ENCODE measurements at regions not wholly inside any gene's neighbourhood (a gene's known extent, or its start where the extent isn't known, plus 50 kb on each side); places are given as distances from the start of the nearest gene placed in this dataset.

GRCh38 chr12:41866878-41867430, 277.7 kb downstream of the GXYLT1 start:
- H3K27ac Mint-ChIP-seq: no peak overlapping the region
- no peak for ATAC-seq (ENCODE audit: low read depth)

GRCh38 chr12:41856228-41856627, 288.4 kb downstream of the GXYLT1 start:
- H3K36me3 Mint-ChIP-seq: no peaks in the 10 kb centered on the region
- no peaks in the 10 kb centered on the region for H3K27me3 Mint-ChIP-seq
- no peak for ATAC-seq (ENCODE audit: low read depth)
- no peaks in the 10 kb centered on the region for H3K9me3 Mint-ChIP-seq
- DNase-seq (ENCODE audit: low spot score in 2 of 2): no peak
- no peak overlapping the region for H3K27ac Mint-ChIP-seq
- H3K4me3 Mint-ChIP-seq: no peak overlapping the region
- no peaks in the 10 kb centered on the region for H3K4me1 Mint-ChIP-seq

More at GRCh38 chr12:41866878-41867430, 277.7 kb downstream of the GXYLT1 start:
- Mint-ChIP-seq H3K27me3 (peaks cover 6% of the 10 kb centered on the region), H3K9me3 (peaks cover 5% of the 10 kb centered on the region), H3K36me3 (no peaks in the 10 kb centered on the region), H3K4me1 (no peaks in the 10 kb centered on the region), H3K4me3 (no peak overlapping the region)
- no peak for DNase-seq (ENCODE audit: low spot score in 2 of 2)

DNA sequence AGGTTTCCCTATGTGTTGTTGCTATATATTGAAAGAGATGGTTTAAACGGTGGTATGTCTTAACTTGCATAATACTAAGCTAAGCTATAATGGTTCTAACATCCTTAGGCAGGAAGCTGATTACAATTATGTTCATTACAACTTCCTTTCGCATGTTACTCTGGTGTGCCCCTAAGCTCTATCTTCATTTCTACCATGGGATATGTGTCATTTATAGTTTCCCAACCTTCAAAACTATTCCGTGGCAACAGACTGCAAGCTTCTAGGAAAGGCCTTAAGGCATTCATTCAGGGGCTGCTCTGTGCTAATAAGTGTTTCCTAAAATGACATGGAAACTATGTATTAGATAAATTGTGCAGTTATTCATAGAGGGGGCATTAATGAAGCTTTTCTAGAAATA, 294.6 kb downstream of the GXYLT1 start:
- no peak overlapping the region for H3K27ac Mint-ChIP-seq
- H3K27me3 Mint-ChIP-seq: peaks cover 5% of the 10 kb centered on the region
- H3K4me1 Mint-ChIP-seq: no peaks in the 10 kb centered on the region
- no peak overlapping the region for H3K4me3 Mint-ChIP-seq
- peaks cover 6% of the 10 kb centered on the region for H3K9me3 Mint-ChIP-seq
- DNase-seq (ENCODE audit: low spot score in 2 of 2) (no peak), ATAC-seq (ENCODE audit: low read depth) (no peak)
- peaks cover 2% of the 10 kb centered on the region for H3K36me3 Mint-ChIP-seq

DNA sequence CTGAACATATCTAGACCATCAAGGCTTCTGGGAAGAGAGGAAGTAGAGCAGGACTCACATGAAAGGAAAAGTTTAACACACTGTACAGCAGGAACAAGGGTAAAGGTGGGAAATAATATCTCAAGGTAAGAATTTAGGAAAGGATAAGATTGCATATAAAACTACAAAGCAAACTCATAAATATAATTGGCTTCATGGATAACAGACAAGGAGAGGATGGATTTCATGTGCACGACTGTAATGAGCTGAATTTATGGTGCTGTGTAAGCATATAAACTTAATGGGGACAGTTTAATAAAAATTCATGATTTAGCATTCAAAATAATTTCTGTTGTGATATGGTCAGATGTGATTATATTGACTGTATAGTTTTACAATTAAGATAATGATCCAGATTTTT, 298.0 kb downstream of the GXYLT1 start:
- Mint-ChIP-seq H3K27me3 (peaks cover 5% of the 10 kb centered on the region), H3K4me3 (no peak overlapping the region), H3K27ac (no peak overlapping the region), H3K4me1 (no peaks in the 10 kb centered on the region), H3K36me3 (peaks cover 2% of the 10 kb centered on the region), H3K9me3 (peaks cover 6% of the 10 kb centered on the region)
- ATAC-seq (ENCODE audit: low read depth) (no peak), DNase-seq (ENCODE audit: low spot score in 2 of 2) (no peak)

- no peak overlapping the region for H3K27ac Mint-ChIP-seq
- H3K4me1 Mint-ChIP-seq: no peaks in the 10 kb centered on the region
- H3K4me3 Mint-ChIP-seq: no peak overlapping the region
- peaks cover 1% of the 10 kb centered on the region for H3K27me3 Mint-ChIP-seq
- no peaks in the 10 kb centered on the region for H3K9me3 Mint-ChIP-seq
- H3K36me3 Mint-ChIP-seq: no peaks in the 10 kb centered on the region
- DNase-seq (ENCODE audit: low spot score in 2 of 2) (no peak), ATAC-seq (ENCODE audit: low read depth) (no peak)
These were observed 308.3 kb downstream of the GXYLT1 start for GRCh38 chr12:41836416-41836815.

DNA sequence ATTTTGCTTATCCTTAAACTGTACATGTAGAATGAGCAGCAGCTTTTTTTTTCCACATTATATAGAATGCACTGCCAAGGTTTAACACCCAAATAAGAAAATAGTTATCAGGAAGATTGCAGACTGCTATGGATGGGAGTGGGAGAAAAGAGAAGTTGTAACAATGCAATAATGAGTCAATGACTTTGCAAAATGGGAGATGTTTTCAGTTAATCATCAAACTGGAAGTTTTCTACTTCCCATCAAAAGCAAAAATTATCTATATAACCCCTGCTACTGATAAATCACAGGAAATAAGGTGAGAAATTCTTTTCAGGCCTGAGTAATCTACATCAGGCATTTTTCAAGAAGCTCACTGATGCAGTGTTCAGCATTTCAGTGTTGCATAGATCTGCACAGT, 309.1 kb downstream of the GXYLT1 start:
- Mint-ChIP-seq H3K4me1 (no peaks in the 10 kb centered on the region), H3K36me3 (no peaks in the 10 kb centered on the region), H3K27me3 (peaks cover 1% of the 10 kb centered on the region), H3K4me3 (no peak overlapping the region), H3K9me3 (no peaks in the 10 kb centered on the region), H3K27ac (no peak overlapping the region)
- DNase-seq (ENCODE audit: low spot score in 2 of 2) (no peak), ATAC-seq (ENCODE audit: low read depth) (no peak)

- H3K27ac Mint-ChIP-seq: no peak overlapping the region
- H3K9me3 Mint-ChIP-seq: no peaks in the 10 kb centered on the region
- DNase-seq (ENCODE audit: low spot score in 2 of 2): no peak
- no peak overlapping the region for H3K4me3 Mint-ChIP-seq
- H3K36me3 Mint-ChIP-seq: no peaks in the 10 kb centered on the region
- peaks cover 3% of the 10 kb centered on the region for H3K27me3 Mint-ChIP-seq
- no peak for ATAC-seq (ENCODE audit: low read depth)
- H3K4me1 Mint-ChIP-seq: no peaks in the 10 kb centered on the region
These were observed 324.7 kb downstream of the GXYLT1 start for GRCh38 chr12:41819948-41820347.

GRCh38 chr12:41804026-41804425, 340.6 kb downstream of the GXYLT1 start:
- Mint-ChIP-seq H3K9me3 (peaks cover 7% of the 10 kb centered on the region), H3K27me3 (no peaks in the 10 kb centered on the region), H3K4me1 (no peaks in the 10 kb centered on the region), H3K4me3 (no peak overlapping the region), H3K36me3 (no peaks in the 10 kb centered on the region), H3K27ac (no peak overlapping the region)
- ATAC-seq (ENCODE audit: low read depth) (no peak), DNase-seq (ENCODE audit: low spot score in 2 of 2) (no peak)

GRCh38 chr12:41802803-41803202, 341.9 kb downstream of the GXYLT1 start:
- H3K27ac Mint-ChIP-seq: no peak overlapping the region
- H3K4me3 Mint-ChIP-seq: no peak overlapping the region
- H3K4me1 Mint-ChIP-seq: no peaks in the 10 kb centered on the region
- ATAC-seq (ENCODE audit: low read depth): no peak
- H3K9me3 Mint-ChIP-seq: peaks cover 1% of the 10 kb centered on the region
- H3K36me3 Mint-ChIP-seq: no peaks in the 10 kb centered on the region
- DNase-seq (ENCODE audit: low spot score in 2 of 2): no peak
- H3K27me3 Mint-ChIP-seq: no peaks in the 10 kb centered on the region

DNA sequence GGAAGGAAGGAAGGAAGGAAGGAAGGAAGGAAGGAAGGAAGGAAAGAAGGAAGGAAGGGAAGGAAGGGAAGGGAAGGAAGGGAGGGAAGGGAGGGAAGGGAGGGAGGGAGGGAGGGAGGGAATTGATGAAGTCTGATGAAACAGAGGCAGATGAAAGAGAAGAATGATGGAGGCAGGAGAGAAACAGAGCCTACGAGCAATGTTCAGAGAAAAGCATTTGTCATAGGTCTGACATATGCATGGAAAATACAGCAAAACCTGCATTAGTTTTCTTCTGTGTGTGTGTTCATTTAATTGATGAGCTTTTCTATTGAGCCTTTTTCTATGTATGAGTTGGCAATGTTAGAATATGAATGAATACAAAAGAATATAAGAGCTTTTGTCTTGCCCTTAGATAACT, 343.4 kb downstream of the GXYLT1 start:
- Mint-ChIP-seq H3K4me1 (no peaks in the 10 kb centered on the region), H3K27me3 (no peaks in the 10 kb centered on the region), H3K9me3 (no peaks in the 10 kb centered on the region), H3K4me3 (no peak overlapping the region), H3K36me3 (no peaks in the 10 kb centered on the region), H3K27ac (no peak overlapping the region)
- ATAC-seq (ENCODE audit: low read depth) (no peak), DNase-seq (ENCODE audit: low spot score in 2 of 2) (no peak)

GRCh38 chr12:41799671-41800070, 345.0 kb downstream of the GXYLT1 start:
- Mint-ChIP-seq H3K4me3 (no peak overlapping the region), H3K27me3 (peaks cover 3% of the 10 kb centered on the region), H3K9me3 (no peaks in the 10 kb centered on the region), H3K4me1 (no peaks in the 10 kb centered on the region), H3K27ac (no peak overlapping the region), H3K36me3 (no peaks in the 10 kb centered on the region)
- no peak for DNase-seq (ENCODE audit: low spot score in 2 of 2)
- no peak for ATAC-seq (ENCODE audit: low read depth)

- Mint-ChIP-seq H3K4me1 (no peaks in the 10 kb centered on the region), H3K27me3 (peaks cover 4% of the 10 kb centered on the region), H3K9me3 (peaks cover 7% of the 10 kb centered on the region), H3K27ac (no peak overlapping the region), H3K36me3 (peaks cover 2% of the 10 kb centered on the region), H3K4me3 (no peak overlapping the region)
- no peak for ATAC-seq (ENCODE audit: low read depth)
- no peak for DNase-seq (ENCODE audit: low spot score in 2 of 2)
These were observed 348.8 kb downstream of the GXYLT1 start for GRCh38 chr12:41795910-41796309.

DNA sequence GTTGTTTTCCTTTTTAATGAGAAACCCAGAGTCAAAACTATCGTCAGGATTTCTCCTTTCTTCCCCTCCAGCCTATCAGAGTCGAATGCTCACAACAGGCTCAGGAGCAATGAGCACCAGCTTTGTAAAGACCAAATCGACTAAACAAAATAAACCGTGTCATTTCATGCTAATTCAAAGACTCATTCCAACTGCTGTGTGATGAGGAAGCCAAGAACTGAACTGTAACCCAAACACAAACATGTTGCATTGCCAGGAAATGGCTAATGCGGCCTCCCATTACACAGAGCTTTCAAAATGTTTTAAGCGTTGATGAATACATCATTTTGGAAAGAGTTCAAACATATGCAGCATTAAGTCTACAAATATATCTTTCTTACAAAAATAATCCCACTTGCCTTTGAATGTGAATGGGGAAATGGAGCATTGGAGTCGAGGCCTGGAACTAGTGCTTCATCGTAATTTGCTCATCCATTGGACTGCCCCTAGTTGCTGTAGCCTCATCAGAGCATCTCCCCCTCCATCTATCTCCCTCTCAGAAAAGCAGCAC, 349.5 kb downstream of the GXYLT1 start:
- H3K4me3 Mint-ChIP-seq: no peak overlapping the region
- H3K4me1 Mint-ChIP-seq: no peaks in the 10 kb centered on the region
- H3K27ac Mint-ChIP-seq: no peak overlapping the region
- H3K9me3 Mint-ChIP-seq: peaks cover 10% of the 10 kb centered on the region
- H3K36me3 Mint-ChIP-seq: peaks cover 2% of the 10 kb centered on the region
- H3K27me3 Mint-ChIP-seq: peaks cover 4% of the 10 kb centered on the region
- DNase-seq (ENCODE audit: low spot score in 2 of 2) (no peak), ATAC-seq (ENCODE audit: low read depth) (no peak)

GRCh38 chr12:41794336-41794735, 350.3 kb downstream of the GXYLT1 start:
- Mint-ChIP-seq H3K4me1 (no peaks in the 10 kb centered on the region), H3K9me3 (peaks cover 10% of the 10 kb centered on the region), H3K27me3 (peaks cover 4% of the 10 kb centered on the region), H3K4me3 (no peak overlapping the region), H3K36me3 (peaks cover 2% of the 10 kb centered on the region), H3K27ac (no peak overlapping the region)
- DNase-seq (ENCODE audit: low spot score in 2 of 2) (no peak), ATAC-seq (ENCODE audit: low read depth) (no peak)

DNA sequence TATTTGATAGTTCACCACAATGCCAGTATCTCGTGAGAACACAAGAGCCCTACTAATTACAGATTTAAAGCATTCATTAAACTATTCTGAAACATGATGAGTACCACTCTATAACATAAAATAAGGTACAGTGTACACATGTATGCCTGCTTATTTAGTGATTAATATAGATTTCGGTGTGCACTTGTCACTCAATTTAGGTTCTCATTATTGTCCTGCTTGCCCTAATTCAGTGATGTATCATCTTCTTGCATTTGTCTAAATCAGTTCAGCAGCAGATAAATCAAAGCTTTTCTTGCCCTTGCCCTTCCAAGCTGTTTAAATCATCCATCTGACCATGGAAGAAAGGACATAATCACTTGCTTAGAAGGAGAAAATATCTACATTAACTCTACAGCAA, 359.7 kb downstream of the GXYLT1 start:
- Mint-ChIP-seq H3K36me3 (no peaks in the 10 kb centered on the region), H3K9me3 (no peaks in the 10 kb centered on the region)

More for the DNA sequence above, 359.7 kb downstream of the GXYLT1 start:
- H3K27ac Mint-ChIP-seq: no peak overlapping the region
- ATAC-seq (ENCODE audit: low read depth) (no peak), DNase-seq (ENCODE audit: low spot score in 2 of 2) (no peak)
- peaks cover 2% of the 10 kb centered on the region for H3K4me1 Mint-ChIP-seq
- H3K27me3 Mint-ChIP-seq: peaks cover 6% of the 10 kb centered on the region
- no peak overlapping the region for H3K4me3 Mint-ChIP-seq
